ENCODE measurements at regions not wholly inside any gene's neighbourhood (a gene's known extent, or its start where the extent isn't known, plus 50 kb on each side); places are given as distances from the start of the nearest gene placed in this dataset.

DNA sequence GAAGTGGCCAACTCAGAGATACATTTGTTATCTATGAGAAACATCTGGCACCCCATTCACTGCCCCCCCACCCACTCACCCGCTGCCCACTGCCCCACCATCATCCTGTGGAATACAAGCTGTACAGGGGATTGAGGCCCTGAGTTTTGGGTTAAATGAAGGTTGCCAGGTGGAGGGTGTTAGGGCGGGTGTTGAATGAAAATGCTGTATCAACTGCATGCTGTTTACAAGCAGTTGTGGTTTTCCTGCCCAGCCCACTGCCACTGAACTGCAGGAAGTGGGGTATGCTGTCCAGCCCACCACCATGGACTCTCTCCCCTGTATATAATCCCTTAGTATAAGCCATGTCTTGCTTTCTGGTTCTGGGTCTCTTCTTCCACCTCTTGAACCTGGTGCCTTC, 481.9 kb downstream of the METTL4 start:
- no peaks in the 10 kb centered on the region for H3K9me3 Mint-ChIP-seq
- no peak overlapping the region for H3K4me3 Mint-ChIP-seq
- no peaks in the 10 kb centered on the region for H3K36me3 Mint-ChIP-seq (ENCODE audit: insufficient read depth)
- DNase-seq (no peak), ATAC-seq (replicated peaks) (no peak)
- no peak overlapping the region for H3K27ac Mint-ChIP-seq
- H3K4me1 Mint-ChIP-seq (ENCODE audit: low read depth in 2 of 2) = no peaks in the 10 kb centered on the region
- peaks cover 0 to 1% of the 10 kb centered on the region in 2 donors for H3K27me3 Mint-ChIP-seq

- Mint-ChIP-seq H3K4me1 (ENCODE audit: low read depth in 2 of 2) (no peaks in the 10 kb centered on the region), H3K9me3 (no peaks in the 10 kb centered on the region), H3K4me3 (no peak overlapping the region), H3K36me3 (ENCODE audit: insufficient read depth) (no peaks in the 10 kb centered on the region), H3K27me3 (peaks cover 5 to 7% of the 10 kb centered on the region in 2 donors), H3K27ac (no peak overlapping the region)
- no peak for DNase-seq
- ATAC-seq (replicated peaks) = no peak
These were observed 479.4 kb downstream of the METTL4 start for GRCh38 chr18:2091937-2092336.

DNA sequence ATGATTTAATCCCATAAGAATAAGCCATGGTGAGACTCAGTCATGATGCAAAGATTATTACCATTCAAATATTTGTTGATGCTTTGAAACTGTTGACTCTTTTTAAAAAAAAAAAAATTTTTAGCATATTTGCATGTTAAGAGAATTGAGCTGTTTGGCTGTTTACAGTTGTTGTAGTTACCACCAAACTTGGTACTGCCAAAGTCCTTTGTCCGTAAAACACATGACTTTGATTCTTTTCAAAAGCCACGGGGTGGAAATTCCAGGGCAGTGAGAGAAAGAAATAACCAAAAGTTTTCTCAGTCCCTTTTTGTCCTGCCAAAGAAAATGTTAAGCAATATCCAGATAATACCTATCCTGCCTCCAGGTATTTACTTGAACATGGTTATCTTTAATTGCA, 474.8 kb downstream of the METTL4 start:
- no peak overlapping the region for H3K27ac Mint-ChIP-seq
- H3K27me3 Mint-ChIP-seq = peaks cover 5 to 7% of the 10 kb centered on the region in 2 donors
- DNase-seq = no peak
- H3K4me1 Mint-ChIP-seq (ENCODE audit: low read depth in 2 of 2) = no peaks in the 10 kb centered on the region
- no peak overlapping the region for H3K4me3 Mint-ChIP-seq
- no peaks in the 10 kb centered on the region for H3K9me3 Mint-ChIP-seq
- ATAC-seq (replicated peaks) = no peak
- H3K36me3 Mint-ChIP-seq (ENCODE audit: insufficient read depth) = no peaks in the 10 kb centered on the region

GRCh38 chr18:2100694-2101213, 470.6 kb downstream of the METTL4 start:
- ATAC-seq (replicated peaks) = no peak

GRCh38 chr18:2102022-2102421, 469.3 kb downstream of the METTL4 start:
- Mint-ChIP-seq H3K36me3 (ENCODE audit: insufficient read depth) (no peaks in the 10 kb centered on the region), H3K4me3 (no peak overlapping the region), H3K9me3 (no peaks in the 10 kb centered on the region), H3K4me1 (ENCODE audit: low read depth in 2 of 2) (peaks cover 0 to 3% of the 10 kb centered on the region in 2 donors), H3K27me3 (no peaks in the 10 kb centered on the region), H3K27ac (no peak overlapping the region)
- ATAC-seq (replicated peaks) (no peak), DNase-seq (no peak)

More at GRCh38 chr18:2100694-2101213, 470.6 kb downstream of the METTL4 start:
- H3K36me3 Mint-ChIP-seq (ENCODE audit: insufficient read depth) = no peaks in the 10 kb centered on the region
- DNase-seq = no peak
- peaks cover 0 to 3% of the 10 kb centered on the region in 2 donors for H3K4me1 Mint-ChIP-seq (ENCODE audit: low read depth in 2 of 2)
- H3K27ac Mint-ChIP-seq = no peak overlapping the region
- no peak overlapping the region for H3K4me3 Mint-ChIP-seq
- H3K9me3 Mint-ChIP-seq = no peaks in the 10 kb centered on the region
- no peaks in the 10 kb centered on the region for H3K27me3 Mint-ChIP-seq

GRCh38 chr18:2103299-2103698, 468.0 kb downstream of the METTL4 start:
- Mint-ChIP-seq H3K27ac (no peak overlapping the region), H3K27me3 (no peaks in the 10 kb centered on the region), H3K9me3 (no peaks in the 10 kb centered on the region), H3K4me1 (ENCODE audit: low read depth in 2 of 2) (peaks cover 0 to 3% of the 10 kb centered on the region in 2 donors), H3K4me3 (no peak overlapping the region), H3K36me3 (ENCODE audit: insufficient read depth) (no peaks in the 10 kb centered on the region)
- no peak for ATAC-seq (replicated peaks)
- no peak for DNase-seq

GRCh38 chr18:2104620-2105462, 466.5 kb downstream of the METTL4 start:
- ATAC-seq (replicated peaks) = peak; percentile 36
- H3K9me3 Mint-ChIP-seq = no peaks in the 10 kb centered on the region
- H3K27me3 Mint-ChIP-seq = no peaks in the 10 kb centered on the region
- peaks cover 0 to 3% of the 10 kb centered on the region in 2 donors for H3K4me1 Mint-ChIP-seq (ENCODE audit: low read depth in 2 of 2)
- no peak overlapping the region for H3K27ac Mint-ChIP-seq
- H3K36me3 Mint-ChIP-seq (ENCODE audit: insufficient read depth) = no peaks in the 10 kb centered on the region
- H3K4me3 Mint-ChIP-seq = no peak overlapping the region
- DNase-seq = peak; percentile 4 to 15 (median 12)

DNA sequence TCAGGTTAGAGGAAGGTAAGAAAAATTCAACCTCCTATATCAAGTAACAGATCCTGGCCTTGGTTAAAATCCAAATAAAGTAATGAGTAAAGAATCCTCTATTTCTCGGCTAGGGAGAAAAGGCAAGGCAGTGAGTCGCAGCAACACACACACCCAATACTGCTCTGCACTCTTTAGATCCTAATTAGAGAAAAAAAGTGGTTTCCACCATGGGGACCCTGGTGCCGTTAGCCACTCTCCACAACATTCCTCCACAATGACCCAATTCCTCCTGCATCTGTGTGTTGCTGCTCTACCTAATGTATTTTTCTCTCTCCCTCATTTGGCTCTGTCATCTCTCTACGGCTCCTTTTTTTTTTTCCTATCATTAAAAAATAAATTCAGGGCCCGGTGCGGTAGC, 462.7 kb downstream of the METTL4 start:
- Mint-ChIP-seq H3K36me3 (ENCODE audit: insufficient read depth) (no peaks in the 10 kb centered on the region), H3K27me3 (peaks cover 22 to 26% of the 10 kb centered on the region in 2 donors), H3K27ac (no peak overlapping the region), H3K9me3 (no peaks in the 10 kb centered on the region), H3K4me3 (no peak overlapping the region), H3K4me1 (ENCODE audit: low read depth in 2 of 2) (peaks cover 0 to 3% of the 10 kb centered on the region in 2 donors)
- DNase-seq (no peak), ATAC-seq (replicated peaks) (no peak)

- no peaks in the 10 kb centered on the region for H3K4me1 Mint-ChIP-seq (ENCODE audit: low read depth in 2 of 2)
These were observed 459.8 kb downstream of the METTL4 start for GRCh38 chr18:2111456-2111855.

GRCh38 chr18:2112435-2113045, 458.8 kb downstream of the METTL4 start:
- H3K27me3 Mint-ChIP-seq = peaks cover 36 to 37% of the 10 kb centered on the region in 2 donors
- H3K36me3 Mint-ChIP-seq (ENCODE audit: insufficient read depth) = no peaks in the 10 kb centered on the region
- no peaks in the 10 kb centered on the region for H3K9me3 Mint-ChIP-seq
- H3K4me3 Mint-ChIP-seq = no peak overlapping the region
- no peaks in the 10 kb centered on the region for H3K4me1 Mint-ChIP-seq (ENCODE audit: low read depth in 2 of 2)
- ATAC-seq (replicated peaks) (no peak), DNase-seq (no peak)
- H3K27ac Mint-ChIP-seq = no peak overlapping the region

More at GRCh38 chr18:2111456-2111855, 459.8 kb downstream of the METTL4 start:
- no peaks in the 10 kb centered on the region for H3K9me3 Mint-ChIP-seq
- H3K36me3 Mint-ChIP-seq (ENCODE audit: insufficient read depth) = no peaks in the 10 kb centered on the region
- H3K27ac Mint-ChIP-seq = no peak overlapping the region
- peaks cover 36 to 37% of the 10 kb centered on the region in 2 donors for H3K27me3 Mint-ChIP-seq
- H3K4me3 Mint-ChIP-seq = no peak overlapping the region
- ATAC-seq (replicated peaks) = no peak
- DNase-seq = no peak

DNA sequence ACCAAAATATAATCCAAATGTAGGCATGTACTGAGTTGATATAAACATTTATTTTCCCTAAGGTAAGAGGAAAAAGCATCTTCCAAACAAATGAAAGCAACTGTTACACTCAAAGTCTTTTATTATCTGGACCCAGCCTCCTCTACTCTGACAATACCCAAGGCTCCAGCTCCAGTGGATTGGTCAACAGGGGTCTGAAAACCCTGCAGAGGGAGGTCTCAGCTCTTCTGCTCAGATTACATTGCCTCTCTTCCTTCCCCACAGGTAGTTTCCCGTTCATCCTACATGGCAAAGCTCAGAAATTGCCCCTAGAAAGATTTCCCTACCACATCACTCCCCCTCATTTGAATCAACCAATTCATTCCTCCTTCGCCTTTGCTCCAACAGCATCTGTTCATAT, 457.0 kb downstream of the METTL4 start:
- no peak for ATAC-seq (replicated peaks)
- no peak overlapping the region for H3K27ac Mint-ChIP-seq
- no peaks in the 10 kb centered on the region for H3K9me3 Mint-ChIP-seq
- no peaks in the 10 kb centered on the region for H3K4me1 Mint-ChIP-seq (ENCODE audit: low read depth in 2 of 2)
- DNase-seq = no peak
- H3K36me3 Mint-ChIP-seq (ENCODE audit: insufficient read depth) = no peaks in the 10 kb centered on the region
- no peak overlapping the region for H3K4me3 Mint-ChIP-seq
- H3K27me3 Mint-ChIP-seq = peaks cover 36 to 37% of the 10 kb centered on the region in 2 donors

DNA sequence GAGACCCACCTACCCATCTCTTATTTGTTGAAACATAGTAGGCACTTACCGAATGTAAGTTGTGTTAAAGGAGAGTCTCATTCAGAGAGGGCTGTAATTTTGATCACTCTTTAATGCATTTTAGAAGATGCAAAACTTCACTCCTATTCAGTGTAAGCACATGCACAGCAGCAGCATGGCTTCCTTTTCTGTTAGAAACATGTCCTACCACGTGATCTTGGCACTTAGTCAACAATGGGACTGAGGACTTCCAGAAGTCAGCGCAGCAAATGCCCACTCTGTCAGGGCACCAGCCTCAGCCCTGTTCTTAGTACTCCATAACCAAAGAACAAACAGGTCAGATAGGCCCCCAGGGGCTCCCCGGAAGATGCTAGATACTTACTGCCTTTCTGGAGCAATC, 456.5 kb downstream of the METTL4 start:
- peaks cover 36 to 37% of the 10 kb centered on the region in 2 donors for H3K27me3 Mint-ChIP-seq
- no peak overlapping the region for H3K27ac Mint-ChIP-seq
- H3K4me3 Mint-ChIP-seq = no peak overlapping the region
- no peaks in the 10 kb centered on the region for H3K4me1 Mint-ChIP-seq (ENCODE audit: low read depth in 2 of 2)
- ATAC-seq (replicated peaks) = no peak
- no peaks in the 10 kb centered on the region for H3K36me3 Mint-ChIP-seq (ENCODE audit: insufficient read depth)
- no peaks in the 10 kb centered on the region for H3K9me3 Mint-ChIP-seq
- no peak for DNase-seq

GRCh38 chr18:2121224-2121623, 450.1 kb downstream of the METTL4 start:
- Mint-ChIP-seq H3K27me3 (no peaks in the 10 kb centered on the region), H3K27ac (no peak overlapping the region), H3K36me3 (ENCODE audit: insufficient read depth) (no peaks in the 10 kb centered on the region), H3K9me3 (no peaks in the 10 kb centered on the region), H3K4me1 (ENCODE audit: low read depth in 2 of 2) (no peaks in the 10 kb centered on the region), H3K4me3 (no peak overlapping the region)
- DNase-seq (no peak), ATAC-seq (replicated peaks) (no peak)

DNA sequence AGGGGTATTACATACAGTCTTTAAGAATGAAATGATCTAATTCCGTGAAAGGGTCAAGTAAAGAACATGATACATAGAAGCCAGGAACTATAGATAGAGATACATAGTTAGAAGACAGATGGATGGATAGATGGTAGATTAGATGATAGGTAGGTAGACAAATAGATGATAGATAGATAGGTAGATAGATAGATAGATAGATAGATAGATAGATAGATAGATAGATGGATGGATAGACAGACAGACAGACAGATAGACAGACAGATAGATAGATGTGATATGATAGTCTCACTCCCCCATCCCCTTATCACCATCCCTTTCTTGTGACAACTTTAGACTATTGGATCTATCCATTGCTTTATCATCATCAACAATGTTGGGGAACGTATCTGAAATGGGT, 448.2 kb downstream of the METTL4 start:
- peaks cover 0 to 7% of the 10 kb centered on the region in 2 donors for H3K9me3 Mint-ChIP-seq
- H3K27ac Mint-ChIP-seq = no peak overlapping the region
- H3K27me3 Mint-ChIP-seq = peaks cover 6 to 10% of the 10 kb centered on the region in 2 donors
- no peaks in the 10 kb centered on the region for H3K4me1 Mint-ChIP-seq (ENCODE audit: low read depth in 2 of 2)
- no peak for DNase-seq
- ATAC-seq (replicated peaks) = no peak
- no peaks in the 10 kb centered on the region for H3K36me3 Mint-ChIP-seq (ENCODE audit: insufficient read depth)
- H3K4me3 Mint-ChIP-seq = no peak overlapping the region

All from effector memory CD8-positive, alpha-beta T cell (primary cell).